ENCODE measurements at regions not wholly inside any gene's neighbourhood (a gene's known extent, or its start where the extent isn't known, plus 50 kb on each side); places are given as distances from the start of the nearest gene placed in this dataset.

DNA sequence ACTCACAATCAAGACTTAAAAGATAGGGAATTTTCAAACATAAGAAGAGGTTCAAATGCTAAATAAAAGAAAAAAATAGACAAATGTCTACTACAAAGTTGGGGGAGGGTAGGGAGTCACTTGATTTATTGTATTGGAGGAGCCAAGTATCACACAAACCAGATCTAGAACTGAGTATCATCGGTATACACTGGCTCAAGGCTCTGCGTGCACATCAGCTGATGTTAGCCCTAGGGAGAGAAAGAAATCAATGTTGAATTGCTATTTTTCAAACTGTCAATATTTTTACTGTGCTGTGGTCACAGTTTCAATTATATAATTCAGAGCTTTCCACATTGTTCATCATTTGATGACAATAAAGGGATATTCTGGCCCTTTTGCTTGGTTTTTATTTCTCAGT, 54.9 kb upstream of the RXFP2 start:
- DNase-seq (ENCODE audit: low read depth in 2 of 2, low spot score in 1 of 2), result no peak

- DNase-seq (ENCODE audit: low read depth in 2 of 2, low spot score in 1 of 2), result no peak
These were observed 52.5 kb upstream of the RXFP2 start for GRCh38 chr13:31686670-31687425.

Data from stimulated activated CD8-positive, alpha-beta memory T cell treated with anti-CD3 and anti-CD28 coated beads, Interleukin-4, amount 100 ng/mL, for 4 hours (primary cell).